B cell (primary cell): ENCODE measurements at regions not wholly inside any gene's neighbourhood (a gene's known extent, or its start where the extent isn't known, plus 50 kb on each side); places are given as distances from the start of the nearest gene placed in this dataset.

Experiments
- ATAC-seq: fragments of 200-7000 bp; cut with Tn5 transposase; one replicate; pipeline ENCODE4 v1.10.0; 2021; ENCODE audit warnings: low read depth, mild to moderate bottlenecking, moderate number of reproducible peaks, moderate library complexity
- CTCF ChIA-PET: fragments of 350-600 bp; sonication (Branson Sonifier 250); formaldehyde crosslinking; loops from one replicate; lab custom pipeline; 2021; ENCODE audit warnings: antibody characterized with exemption, inconsistent platforms; lab: Charles Lee
- POLR2A ChIA-PET: fragments of 350-600 bp; sonication (Branson Sonifier 250); formaldehyde crosslinking; loops from one replicate; lab custom pipeline; 2021; ENCODE audit warnings: antibody characterized with exemption; lab: Charles Lee
- DNase-seq: peaks from one replicate; pipeline ENCODE4 v3.0.0; 2013
- H2AFZ ChIP-seq: 2 replicates; pipeline ENCODE4 v1.6.1; 2012; ENCODE audit warnings: mild to moderate bottlenecking, low read depth, low read length; ENCODE audit not compliant: insufficient read depth, poor library complexity, severe bottlenecking
- H3K27ac ChIP-seq, 2 donors: 1 replicate in 1 of 2; 2 replicates in 1 of 2; pipeline ENCODE4 v1.5.1; 2012 to 2013; ENCODE audit warnings: low read length in 2 of 2, mild to moderate bottlenecking in 2 of 2, moderate library complexity in 1 of 2
- H3K27me3 ChIP-seq, 4 experiments: fragments of 200-600 bp in 1 of 4; sonication (generic) in 1 of 4; replicated peaks in 1 of 4; 1 replicate in 2 of 4; 2 replicates in 2 of 4; pipeline versions ENCODE4 v1.6.1 to v1.7.0; 2013 to 2016; ENCODE audit warnings: low read length in 3 of 4, mild to moderate bottlenecking in 2 of 4, mixed read lengths in 1 of 4, moderate library complexity in 1 of 4; ENCODE audit not compliant: insufficient read depth in 4 of 4, control insufficient read depth in 3 of 4; ENCODE audit errors: control extremely low read depth in 1 of 4
- H3K36me3 ChIP-seq, 2 experiments: replicated peaks in 1 of 2; 1 replicate in 1 of 2; 2 replicates in 1 of 2; pipeline versions ENCODE4 v1.6.1 to v1.7.1; 2013; ENCODE audit warnings: low read length in 1 of 2; ENCODE audit not compliant: insufficient read depth in 2 of 2, control insufficient read depth in 1 of 2; ENCODE audit errors: control extremely low read depth in 1 of 2, extremely low read depth in 1 of 2
- H3K4me1 ChIP-seq, 2 donors: fragments of 200-600 bp in 1 of 2; sonication (generic) in 1 of 2; 1 replicate in 1 of 2; 2 replicates in 1 of 2; pipeline versions ENCODE4 v1.5.1 to v1.6.1; 2013 to 2017; ENCODE audit warnings: low read length in 2 of 2; ENCODE audit not compliant: control insufficient read depth in 2 of 2, insufficient read depth in 2 of 2
- H3K4me2 ChIP-seq: replicated peaks from 2 replicates; pipeline ENCODE3; 2012; ENCODE audit warnings: mild to moderate bottlenecking, low read depth, low read length; ENCODE audit not compliant: poor library complexity, severe bottlenecking
- H3K4me3 ChIP-seq, 5 experiments: fragments of 200-600 bp in 1 of 5; sonication (generic) in 1 of 5; 1 replicate in 3 of 5; 2 replicates in 2 of 5; pipeline versions ENCODE4 v1.5.1 to v1.7.0; 2011 to 2016; ENCODE audit warnings: low read length in 4 of 5, mild to moderate bottlenecking in 4 of 5, low read depth in 2 of 5, control low read depth in 1 of 5, moderate library complexity in 1 of 5; ENCODE audit not compliant: insufficient read depth in 1 of 5; ENCODE audit errors: control extremely low read depth in 1 of 5, extremely low read depth in 1 of 5
- H3K79me2 ChIP-seq: fragments of 200-600 bp; sonication (generic); one replicate; pipeline ENCODE4 v1.6.0; 2016; ENCODE audit warnings: low read length; ENCODE audit not compliant: control insufficient read depth, insufficient read depth
- H3K9ac ChIP-seq: fragments of 200-600 bp; sonication (generic); 2 replicates; pipeline ENCODE4 v1.6.1; 2017; ENCODE audit warnings: mild to moderate bottlenecking, low read length, moderate library complexity
- H3K9me3 ChIP-seq, 3 donors: one replicate each; pipeline versions ENCODE4 v1.6.1 to v1.7.1; 2013; ENCODE audit warnings: low read length in 2 of 3; ENCODE audit not compliant: control insufficient read depth in 2 of 3, insufficient read depth in 1 of 3; ENCODE audit errors: control extremely low read depth in 1 of 3
- H4K20me1 ChIP-seq: 2 replicates; pipeline ENCODE4 v1.6.0; 2012; ENCODE audit warnings: mild to moderate bottlenecking, low read length; ENCODE audit not compliant: insufficient read depth, control insufficient read depth, poor library complexity, severe bottlenecking
- H3K27ac Mint-ChIP-seq: one replicate; pipeline ENCODE4 v1.8.0; 2021; ENCODE audit warnings: mixed read lengths
- H3K27me3 Mint-ChIP-seq: one replicate; pipeline ENCODE4 v1.8.0; 2021; ENCODE audit warnings: mixed read lengths
- H3K4me1 Mint-ChIP-seq: one replicate; pipeline ENCODE4 v1.8.0; 2021; ENCODE audit warnings: mixed read lengths
- H3K4me3 Mint-ChIP-seq: one replicate; pipeline ENCODE4 v1.8.0; 2021; ENCODE audit warnings: mixed read lengths
- H3K9me3 Mint-ChIP-seq: one replicate; pipeline ENCODE4 v1.8.0; 2022; ENCODE audit warnings: mixed read lengths; ENCODE audit not compliant: insufficient read depth
- EZH2 ChIP-seq: IDR thresholded peaks from 2 replicates; pipeline ENCODE4 v1.6.1; 2012; ENCODE audit warnings: borderline replicate concordance, low read depth, mild to moderate bottlenecking, moderate library complexity, low read length; ENCODE audit not compliant: insufficient read depth, poor library complexity, severe bottlenecking
- WGBS: methylation state at CpG from one replicate; pipeline ENCODE4 v1.1.5; 2013; ENCODE audit warnings: missing lambda C conversion rate; ENCODE audit not compliant: insufficient coverage; 5-methylcytosine and 5-hydroxymethylcytosine counted together
- intact Hi-C: fragments of 100-400 bp; cut with micrococcal nuclease; formaldehyde crosslinking; loops from one replicate; pipeline ENCODE4 v1.10.0; 2022
- TF ChIP-seq, protein P1 (sequence below): fragments of 200-600 bp; IDR thresholded peaks from one replicate; pipeline ENCODE4 v1.8.0; 2022; ENCODE audit warnings: antibody characterized with exemption, mild to moderate bottlenecking

DNA sequence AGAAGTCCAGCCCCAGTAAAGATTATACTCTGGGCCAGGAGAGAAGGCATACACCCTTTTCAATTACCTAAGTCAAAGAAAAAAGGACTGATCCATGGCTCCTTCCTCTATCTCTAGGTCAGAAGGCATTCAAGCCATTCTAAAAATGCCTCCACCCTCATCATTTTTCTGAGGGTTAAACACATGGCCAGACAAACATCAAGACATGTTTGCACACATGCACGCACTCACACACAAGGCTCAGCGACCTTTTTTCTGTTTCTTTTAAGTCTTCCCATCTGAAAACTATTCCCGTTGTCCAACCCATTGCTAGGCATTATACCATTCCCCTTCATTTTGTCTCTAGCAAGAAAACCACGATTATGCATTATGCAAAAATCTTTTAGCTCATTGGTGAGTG is 126.6 kb downstream of the EN1 start:
- no peak overlapping the region for H3K27ac Mint-ChIP-seq
- intact Hi-C loops, result no loop called here
- no peaks in the 10 kb centered on the region for H3K9me3 ChIP-seq
- no peaks in the 10 kb centered on the region for H3K4me1 Mint-ChIP-seq
- no peak overlapping the region for H3K27ac ChIP-seq
- H2AFZ ChIP-seq, result no peak overlapping the region
- TF ChIP-seq, protein P1, sequence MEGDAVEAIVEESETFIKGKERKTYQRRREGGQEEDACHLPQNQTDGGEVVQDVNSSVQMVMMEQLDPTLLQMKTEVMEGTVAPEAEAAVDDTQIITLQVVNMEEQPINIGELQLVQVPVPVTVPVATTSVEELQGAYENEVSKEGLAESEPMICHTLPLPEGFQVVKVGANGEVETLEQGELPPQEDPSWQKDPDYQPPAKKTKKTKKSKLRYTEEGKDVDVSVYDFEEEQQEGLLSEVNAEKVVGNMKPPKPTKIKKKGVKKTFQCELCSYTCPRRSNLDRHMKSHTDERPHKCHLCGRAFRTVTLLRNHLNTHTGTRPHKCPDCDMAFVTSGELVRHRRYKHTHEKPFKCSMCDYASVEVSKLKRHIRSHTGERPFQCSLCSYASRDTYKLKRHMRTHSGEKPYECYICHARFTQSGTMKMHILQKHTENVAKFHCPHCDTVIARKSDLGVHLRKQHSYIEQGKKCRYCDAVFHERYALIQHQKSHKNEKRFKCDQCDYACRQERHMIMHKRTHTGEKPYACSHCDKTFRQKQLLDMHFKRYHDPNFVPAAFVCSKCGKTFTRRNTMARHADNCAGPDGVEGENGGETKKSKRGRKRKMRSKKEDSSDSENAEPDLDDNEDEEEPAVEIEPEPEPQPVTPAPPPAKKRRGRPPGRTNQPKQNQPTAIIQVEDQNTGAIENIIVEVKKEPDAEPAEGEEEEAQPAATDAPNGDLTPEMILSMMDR, result no peak
- TF ChIP-seq EZH2, result no peak
- H4K20me1 ChIP-seq, result no peaks in the 10 kb centered on the region
- no peak overlapping the region for H3K4me3 ChIP-seq
- DNase-seq (no peak), ATAC-seq (no peak)
- WGBS, result 85% methylated on average over 2 of the region's 4 CpGs
- H3K79me2 ChIP-seq, result no peaks in the 10 kb centered on the region
- H3K9ac ChIP-seq, result no peak overlapping the region
- H3K27me3 Mint-ChIP-seq, result no peaks in the 10 kb centered on the region
- H3K4me3 Mint-ChIP-seq, result no peak overlapping the region
- H3K9me3 Mint-ChIP-seq, result no peaks in the 10 kb centered on the region
- H3K4me1 ChIP-seq, result no peaks in the 10 kb centered on the region
- ChIA-PET POLR2A (no interaction called here), CTCF (no interaction called here)
- H3K36me3 ChIP-seq, result no peaks in the 10 kb centered on the region
- H3K27me3 ChIP-seq, result no peaks in the 10 kb centered on the region
- H3K4me2 ChIP-seq, result no peak overlapping the region

GRCh38 chr2:118718921-118719320 is 128.5 kb downstream of the EN1 start:
- TF ChIP-seq, protein P1, result no peak
- no peak for TF ChIP-seq EZH2
- ChIA-PET CTCF (no interaction called here), POLR2A (no interaction called here)
- ATAC-seq, result no peak
- H3K79me2 ChIP-seq, result no peaks in the 10 kb centered on the region
- intact Hi-C loops, result no loop called here
- Mint-ChIP-seq H3K27ac (no peak overlapping the region), H3K9me3 (no peaks in the 10 kb centered on the region), H3K4me1 (no peaks in the 10 kb centered on the region), H3K4me3 (no peak overlapping the region), H3K27me3 (no peaks in the 10 kb centered on the region)
- H3K27ac ChIP-seq, result no peak overlapping the region
- no peaks in the 10 kb centered on the region for H3K9me3 ChIP-seq
- H3K27me3 ChIP-seq, result no peaks in the 10 kb centered on the region
- H2AFZ ChIP-seq, result no peak overlapping the region
- no peaks in the 10 kb centered on the region for H3K36me3 ChIP-seq
- no peak overlapping the region for H3K4me3 ChIP-seq
- DNase-seq, result no peak
- no peaks in the 10 kb centered on the region for H3K4me1 ChIP-seq
- no peak overlapping the region for H3K9ac ChIP-seq
- H4K20me1 ChIP-seq, result no peaks in the 10 kb centered on the region
- H3K4me2 ChIP-seq, result no peak overlapping the region
